Left lobe of liver (tissue), 2 donors: ENCODE measurements at regions not wholly inside any gene's neighbourhood (a gene's known extent, or its start where the extent isn't known, plus 50 kb on each side); places are given as distances from the start of the nearest gene placed in this dataset.

Experiments
- ATAC-seq: fragments of 200-7000 bp; cut with Tn5 transposase; one replicate; pipeline ENCODE4 v1.9.1; 2020; ENCODE audit warnings: mild to moderate bottlenecking, moderate library complexity
- DNase-seq: peaks from one replicate; pipeline ENCODE4 v3.0.0-alpha.2; 2020; ENCODE audit warnings: low spot score
- donor health status: DM: no; HTN: no; CAD: no; lungs with moderate emphysema.
- donor health status: DM: no; HTN: yes; CAD: no.

- ATAC-seq, result peak; percentile 89
- DNase-seq, result peak; percentile 66
These were observed 171.9 kb downstream of the SHANK2 start for GRCh38 chr11:71080239-71081097.

- ATAC-seq (no peak), DNase-seq (no peak)
These were observed 172.6 kb downstream of the SHANK2 start for GRCh38 chr11:71079795-71080194.

- DNase-seq, result no peak
- no peak for ATAC-seq
These were observed 173.9 kb downstream of the SHANK2 start for GRCh38 chr11:71078482-71078881.

GRCh38 chr11:71076525-71077304, 175.7 kb downstream of the SHANK2 start:
- no peak for ATAC-seq
- DNase-seq, result no peak

- no peak for DNase-seq
- no peak for ATAC-seq
These were observed 176.4 kb downstream of the SHANK2 start for GRCh38 chr11:71075871-71076420.

GRCh38 chr11:71075116-71075720, 177.2 kb downstream of the SHANK2 start:
- DNase-seq (no peak), ATAC-seq (no peak)

- DNase-seq (no peak), ATAC-seq (no peak)
These were observed 180.5 kb downstream of the SHANK2 start for GRCh38 chr11:71071736-71072509.

GRCh38 chr11:71070490-71071453, 181.6 kb downstream of the SHANK2 start:
- ATAC-seq (no peak), DNase-seq (no peak)

GRCh38 chr11:71068963-71069362, 183.4 kb downstream of the SHANK2 start:
- DNase-seq (no peak), ATAC-seq (no peak)

- no peak for ATAC-seq
- no peak for DNase-seq
These were observed 184.6 kb downstream of the SHANK2 start for GRCh38 chr11:71067753-71068152.

GRCh38 chr11:71066311-71066710, 186.1 kb downstream of the SHANK2 start:
- ATAC-seq (peak; percentile 37), DNase-seq (no peak)

GRCh38 chr11:71065841-71066240, 186.5 kb downstream of the SHANK2 start:
- no peak for ATAC-seq
- DNase-seq, result no peak

- ATAC-seq, result peak; percentile 73
- DNase-seq, result peak; percentile 48
These were observed 187.5 kb downstream of the SHANK2 start for GRCh38 chr11:71064702-71065515.

GRCh38 chr11:71064183-71064582, 188.2 kb downstream of the SHANK2 start:
- DNase-seq (no peak), ATAC-seq (no peak)

GRCh38 chr11:71063129-71063528, 189.2 kb downstream of the SHANK2 start:
- no peak for DNase-seq
- ATAC-seq, result peak; percentile 69

GRCh38 chr11:71062199-71062598, 190.2 kb downstream of the SHANK2 start:
- ATAC-seq, result no peak
- DNase-seq, result no peak

GRCh38 chr11:71060391-71060791, 192.0 kb downstream of the SHANK2 start:
- no peak for DNase-seq
- ATAC-seq, result no peak

- no peak for ATAC-seq
- no peak for DNase-seq
These were observed 192.7 kb downstream of the SHANK2 start for GRCh38 chr11:71059662-71060061.

GRCh38 chr11:71055925-71056324, 196.5 kb downstream of the SHANK2 start:
- ATAC-seq (no peak), DNase-seq (no peak)
